ENCODE measurements at regions not wholly inside any gene's neighbourhood (a gene's known extent, or its start where the extent isn't known, plus 50 kb on each side); places are given as distances from the start of the nearest gene placed in this dataset.

GRCh38 chr2:241931084-241931975 lies 61.8 kb downstream of the RTP5 start (continued):
- no peak for TF ChIP-seq BHLHE40 (IDR thresholded peaks at IDR 0.05; ENCODE audit: borderline replicate concordance in 1 of 2, low read depth in 2 of 2, low read length in 1 of 2)

- ChIA-PET CTCF (interaction anchor here (1.2 kb wide), 1 partner anchor 18 kb away, joined by 3 read pairs; no protein-coding TSS in a partner anchor), POLR2A (no interaction called here), SMC1A (ENCODE audit: uncharacterized antibody, unreplicated experiment) (no interaction called here), RAD21 (ENCODE audit: unreplicated experiment) (no interaction called here)
- no TSS peak for BruUV-seq (replicated peaks)
- WGBS (ENCODE audit: insufficient coverage, insufficient replicate concordance, low lambda C conversion rate, missing lambda C conversion rate), result 77% methylated on average over 24 of the region's 31 CpGs
- peaks cover 1% of the 10 kb centered on the region; the same call in 1 of the 3 replicates for H3K9me3 ChIP-seq (replicated peaks; ENCODE audit: control insufficient read depth, insufficient read depth, low read length)
- H3K36me3 ChIP-seq (ENCODE audit: control insufficient read depth in 2 of 2, insufficient read depth in 2 of 2, low read length in 1 of 2), result no peaks in the 10 kb centered on the region
- no peaks in the 10 kb centered on the region for H3K27me3 ChIP-seq (replicated peaks in 1 of 2; ENCODE audit: control insufficient read depth in 2 of 2, insufficient read depth in 2 of 2, low read length in 1 of 2)
- TF ChIP-seq ZSCAN29 (IDR thresholded peaks at IDR 0.05) (no peak), FOS (IDR thresholded peaks at IDR 0.05; ENCODE audit: borderline replicate concordance, extremely low read depth, insufficient read length) (no peak), POLR2A (IDR thresholded peaks at IDR 0.05; ENCODE audit: low read depth, low read length) (no peak), EGR1 (IDR thresholded peaks at IDR 0.05; ENCODE audit: borderline replicate concordance in 1 of 2, low read depth in 2 of 2, low read length in 2 of 2) (no peak), SPI1 (IDR thresholded peaks at IDR 0.05; ENCODE audit: borderline replicate concordance, insufficient read depth, low read depth, low read length) (no peak), MEF2A (IDR thresholded peaks at IDR 0.05; ENCODE audit: insufficient read depth, low read depth, low read length) (no peak), ELK1 (IDR thresholded peaks at IDR 0.05; ENCODE audit: low read depth, low read length) (no peak), HSF1 (IDR thresholded peaks at IDR 0.05; ENCODE audit: low read depth, low read length) (no peak), TCF7 (IDR thresholded peaks at IDR 0.05; ENCODE audit: borderline replicate concordance) (no peak), HCFC1 (IDR thresholded peaks at IDR 0.05; ENCODE audit: low read length) (no peak), HDAC2 (IDR thresholded peaks at IDR 0.05) (no peak), MYC (IDR thresholded peaks at IDR 0.05; ENCODE audit: insufficient read depth, insufficient read length, insufficient replicate concordance, low read length, severe bottlenecking) (no peak), POLR2AphosphoS2 (IDR thresholded peaks at IDR 0.05; ENCODE audit: low read depth, low read length) (no peak), SRF (IDR thresholded peaks at IDR 0.05; ENCODE audit: low read depth in 2 of 2, low read length in 2 of 2) (no peak), SP1 (IDR thresholded peaks at IDR 0.05; ENCODE audit: low read depth, low read length) (no peak), MTA2 (IDR thresholded peaks at IDR 0.05; ENCODE audit: low read depth) (no peak), CREM (IDR thresholded peaks at IDR 0.05; ENCODE audit: low read depth) (no peak)
- H2AFZ ChIP-seq (ENCODE audit: control insufficient read depth, low read depth, low read length), result no peak overlapping the region
- no peak overlapping the region for H3K4me3 ChIP-seq
- no peaks in the 10 kb centered on the region for H3K79me2 ChIP-seq (ENCODE audit: control insufficient read depth, insufficient read depth, low read length)
- no peak overlapping the region for H3K9ac ChIP-seq (ENCODE audit: control insufficient read depth, insufficient read depth, low read length)
- in situ Hi-C loops (cut with MboI) (no loop called here), intact Hi-C loops (cut with micrococcal nuclease; ENCODE audit: unreplicated experiment) (no loop called here)
- H3K27ac ChIP-seq (ENCODE audit: control insufficient read depth, insufficient read depth), result no peak overlapping the region
- H3K4me1 ChIP-seq (ENCODE audit: control insufficient read depth, insufficient read depth, low read length), result no peaks in the 10 kb centered on the region
- FAIRE-seq (no peak), ATAC-seq (no peak), DNase-seq (ENCODE audit: low read depth, low spot score) (no peak)
- no peaks in the 10 kb centered on the region for H4K20me1 ChIP-seq (ENCODE audit: control insufficient read depth, insufficient read depth)
- no peak overlapping the region for H3K4me2 ChIP-seq (ENCODE audit: control insufficient read depth, insufficient read depth)
Measured at GRCh38 chr2:241931976-241932898, 62.7 kb downstream of the RTP5 start.
